SK-N-MC (cell line): ENCODE measurements at regions not wholly inside any gene's neighbourhood (a gene's known extent, or its start where the extent isn't known, plus 50 kb on each side); places are given as distances from the start of the nearest gene placed in this dataset.

Experiments
- DNase-seq: peaks from one replicate; pipeline ENCODE4 v3.0.0-alpha.2; 2011; ENCODE audit warnings: low read depth, low spot score
- H3K27ac ChIP-seq: fragments of 200-600 bp; sonication (generic); 2 replicates; pipeline ENCODE4 v1.5.1; 2016; ENCODE audit warnings: mixed run types
- H3K36me3 ChIP-seq: fragments of 200-600 bp; sonication (generic); 2 replicates; pipeline ENCODE4 v1.6.1; 2017; ENCODE audit warnings: antibody characterized with exemption, low read length, mixed read lengths; ENCODE audit not compliant: insufficient read depth
- H3K4me3 ChIP-seq: fragments of 200-600 bp; sonication (generic); 2 replicates; pipeline ENCODE4 v1.5.1; 2016
- H3K9ac ChIP-seq: fragments of 200-600 bp; sonication (generic); 2 replicates; pipeline ENCODE4 v1.8.0; 2017; ENCODE audit warnings: mixed run types, mixed read lengths; ENCODE audit not compliant: insufficient read length
- H3K9me3 ChIP-seq: fragments of 200-600 bp; sonication (generic); 2 replicates; pipeline ENCODE4 v1.6.1; 2017; ENCODE audit warnings: low read depth, mild to moderate bottlenecking, antibody characterized with exemption, low read length, moderate library complexity, mixed read lengths
- EZH2 ChIP-seq: fragments of 200-600 bp; sonication (generic); IDR thresholded peaks from one replicate; pipeline ENCODE4 v1.6.1; 2017; ENCODE audit warnings: antibody characterized with exemption
- FOXP2 ChIP-seq: optimal IDR thresholded peaks from 2 replicates; pipeline ENCODE3; 2011; ENCODE audit warnings: mild to moderate bottlenecking, moderate library complexity; ENCODE audit not compliant: insufficient read depth; ENCODE audit errors: extremely low read length, control extremely low read depth
- POLR2AphosphoS5 ChIP-seq: IDR thresholded peaks from 2 replicates; pipeline ENCODE4 v1.6.1; 2012; ENCODE audit warnings: mild to moderate bottlenecking, low read depth, low read length, borderline replicate concordance

GRCh38 chr10:33410860-33411234 lies 76.4 kb upstream of the NRP1 start:
- TF ChIP-seq EZH2, result no peak
- H3K4me3 ChIP-seq, result no peak overlapping the region
- H3K9ac ChIP-seq, result no peak overlapping the region
- H3K36me3 ChIP-seq, result no peaks in the 10 kb centered on the region
- no peaks in the 10 kb centered on the region for H3K9me3 ChIP-seq
- no peak for DNase-seq
- H3K27ac ChIP-seq, result no peak overlapping the region

- no peak overlapping the region for H3K4me3 ChIP-seq
- no peaks in the 10 kb centered on the region for H3K9me3 ChIP-seq
- no peaks in the 10 kb centered on the region for H3K36me3 ChIP-seq
- no peak for DNase-seq
- no peak overlapping the region for H3K27ac ChIP-seq
- no peak overlapping the region for H3K9ac ChIP-seq
- TF ChIP-seq EZH2 (no peak), POLR2AphosphoS5 (no peak), FOXP2 (no peak)
These were observed 75.8 kb upstream of the NRP1 start for GRCh38 chr10:33410096-33410859.

- Histone ChIP-seq H3K9ac (no peak overlapping the region), H3K9me3 (no peaks in the 10 kb centered on the region), H3K36me3 (no peaks in the 10 kb centered on the region), H3K4me3 (no peak overlapping the region), H3K27ac (no peak overlapping the region)
- no peak for DNase-seq
- TF ChIP-seq FOXP2 (no peak), EZH2 (no peak), POLR2AphosphoS5 (no peak)
These were observed 72.1 kb upstream of the NRP1 start for GRCh38 chr10:33406596-33406995.

- no peak for TF ChIP-seq FOXP2
- no peak for TF ChIP-seq POLR2AphosphoS5
- TF ChIP-seq EZH2, result no peak
- Histone ChIP-seq H3K36me3 (no peaks in the 10 kb centered on the region), H3K9me3 (no peaks in the 10 kb centered on the region), H3K9ac (no peak overlapping the region), H3K4me3 (no peak overlapping the region), H3K27ac (no peak overlapping the region)
- DNase-seq, result no peak
These were observed 68.0 kb upstream of the NRP1 start for GRCh38 chr10:33402220-33403073.

- H3K9me3 ChIP-seq, result no peaks in the 10 kb centered on the region
- no peak overlapping the region for H3K9ac ChIP-seq
- no peak for TF ChIP-seq POLR2AphosphoS5
- no peak for TF ChIP-seq EZH2
- TF ChIP-seq FOXP2, result no peak
- H3K36me3 ChIP-seq, result no peaks in the 10 kb centered on the region
- no peak overlapping the region for H3K4me3 ChIP-seq
- H3K27ac ChIP-seq, result no peak overlapping the region
- DNase-seq, result no peak
These were observed 66.8 kb upstream of the NRP1 start for GRCh38 chr10:33401300-33401699.

GRCh38 chr10:33398796-33399195 lies 64.3 kb upstream of the NRP1 start:
- DNase-seq, result no peak
- Histone ChIP-seq H3K9ac (no peak overlapping the region), H3K27ac (no peak overlapping the region), H3K36me3 (no peaks in the 10 kb centered on the region), H3K4me3 (no peak overlapping the region), H3K9me3 (no peaks in the 10 kb centered on the region)
- TF ChIP-seq POLR2AphosphoS5 (no peak), EZH2 (no peak), FOXP2 (no peak)

- H3K4me3 ChIP-seq, result no peak overlapping the region
- TF ChIP-seq FOXP2 (no peak), EZH2 (no peak), POLR2AphosphoS5 (no peak)
- no peaks in the 10 kb centered on the region for H3K9me3 ChIP-seq
- H3K9ac ChIP-seq, result no peak overlapping the region
- H3K27ac ChIP-seq, result no peak overlapping the region
- H3K36me3 ChIP-seq, result no peaks in the 10 kb centered on the region
- no peak for DNase-seq
These were observed 62.5 kb upstream of the NRP1 start for GRCh38 chr10:33396938-33397337.

GRCh38 chr10:33396279-33396678 lies 61.8 kb upstream of the NRP1 start:
- Histone ChIP-seq H3K9me3 (no peaks in the 10 kb centered on the region), H3K4me3 (no peak overlapping the region), H3K9ac (no peak overlapping the region), H3K36me3 (no peaks in the 10 kb centered on the region), H3K27ac (no peak overlapping the region)
- no peak for DNase-seq
- TF ChIP-seq FOXP2 (no peak), POLR2AphosphoS5 (no peak), EZH2 (no peak)

- H3K9ac ChIP-seq, result no peak overlapping the region
- no peaks in the 10 kb centered on the region for H3K36me3 ChIP-seq
- no peaks in the 10 kb centered on the region for H3K9me3 ChIP-seq
- H3K4me3 ChIP-seq, result no peak overlapping the region
- H3K27ac ChIP-seq, result no peak overlapping the region
- DNase-seq, result no peak
- TF ChIP-seq FOXP2 (no peak), EZH2 (no peak), POLR2AphosphoS5 (no peak)
These were observed 60.7 kb upstream of the NRP1 start for GRCh38 chr10:33395201-33395600.
